Hepatocyte (in vitro differentiated cells): ENCODE measurements at regions not wholly inside any gene's neighbourhood (a gene's known extent, or its start where the extent isn't known, plus 50 kb on each side); places are given as distances from the start of the nearest gene placed in this dataset.

Experiments used
- EZH2 ChIP-seq: fragments of 200-600 bp; sonication (generic); IDR thresholded peaks from 2 replicates; pipeline ENCODE4 v1.6.1; 2016; ENCODE audit warnings: antibody characterized with exemption, mild to moderate bottlenecking, borderline replicate concordance
- TF ChIP-seq, protein P1 (sequence below): fragments of 200-600 bp; sonication (generic); IDR thresholded peaks from 2 replicates; pipeline ENCODE4 v1.5.1; 2016; ENCODE audit warnings: antibody characterized with exemption, mild to moderate bottlenecking; ENCODE audit not compliant: poor library complexity

- TF ChIP-seq, protein P1, sequence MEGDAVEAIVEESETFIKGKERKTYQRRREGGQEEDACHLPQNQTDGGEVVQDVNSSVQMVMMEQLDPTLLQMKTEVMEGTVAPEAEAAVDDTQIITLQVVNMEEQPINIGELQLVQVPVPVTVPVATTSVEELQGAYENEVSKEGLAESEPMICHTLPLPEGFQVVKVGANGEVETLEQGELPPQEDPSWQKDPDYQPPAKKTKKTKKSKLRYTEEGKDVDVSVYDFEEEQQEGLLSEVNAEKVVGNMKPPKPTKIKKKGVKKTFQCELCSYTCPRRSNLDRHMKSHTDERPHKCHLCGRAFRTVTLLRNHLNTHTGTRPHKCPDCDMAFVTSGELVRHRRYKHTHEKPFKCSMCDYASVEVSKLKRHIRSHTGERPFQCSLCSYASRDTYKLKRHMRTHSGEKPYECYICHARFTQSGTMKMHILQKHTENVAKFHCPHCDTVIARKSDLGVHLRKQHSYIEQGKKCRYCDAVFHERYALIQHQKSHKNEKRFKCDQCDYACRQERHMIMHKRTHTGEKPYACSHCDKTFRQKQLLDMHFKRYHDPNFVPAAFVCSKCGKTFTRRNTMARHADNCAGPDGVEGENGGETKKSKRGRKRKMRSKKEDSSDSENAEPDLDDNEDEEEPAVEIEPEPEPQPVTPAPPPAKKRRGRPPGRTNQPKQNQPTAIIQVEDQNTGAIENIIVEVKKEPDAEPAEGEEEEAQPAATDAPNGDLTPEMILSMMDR, result peak; percentile 68
- TF ChIP-seq EZH2, result no peak
Measured at GRCh38 chr11:30128269-30128932, 102.4 kb upstream of the FSHB start.
